ENCODE measurements at regions not wholly inside any gene's neighbourhood (a gene's known extent, or its start where the extent isn't known, plus 50 kb on each side); places are given as distances from the start of the nearest gene placed in this dataset.

DNA sequence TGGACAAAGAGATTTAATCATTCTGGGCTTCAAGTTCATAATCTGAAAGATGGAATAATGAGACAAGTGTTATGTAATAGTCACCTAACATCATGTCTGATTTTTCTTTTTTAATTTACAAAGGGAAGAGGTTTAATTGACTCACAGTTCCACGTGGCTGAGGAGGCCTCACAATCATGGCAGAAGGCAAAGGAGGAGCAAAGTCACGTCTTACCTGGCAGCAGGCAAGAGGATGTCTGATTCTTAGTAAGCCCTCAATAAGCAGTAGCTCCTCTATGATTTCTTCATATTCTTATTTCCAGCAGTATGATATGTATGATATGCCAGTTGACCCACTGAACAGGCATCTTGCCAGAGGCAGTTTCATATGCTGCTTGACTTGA, 152.7 kb downstream of the S1PR1 start:
- TF ChIP-seq EZH2 (IDR thresholded peaks at IDR 0.05) (no peak), POLR2AphosphoS5 (IDR thresholded peaks at IDR 0.05; ENCODE audit: borderline replicate concordance, low read depth, low read length) (no peak)
